ENCODE measurements at regions not wholly inside any gene's neighbourhood (a gene's known extent, or its start where the extent isn't known, plus 50 kb on each side); places are given as distances from the start of the nearest gene placed in this dataset.
"Not testable (repeated sequence)": the region's sequence is repeated elsewhere in the genome, so short reads cannot be mapped to it uniquely, and the experiment has no call there.

DNA sequence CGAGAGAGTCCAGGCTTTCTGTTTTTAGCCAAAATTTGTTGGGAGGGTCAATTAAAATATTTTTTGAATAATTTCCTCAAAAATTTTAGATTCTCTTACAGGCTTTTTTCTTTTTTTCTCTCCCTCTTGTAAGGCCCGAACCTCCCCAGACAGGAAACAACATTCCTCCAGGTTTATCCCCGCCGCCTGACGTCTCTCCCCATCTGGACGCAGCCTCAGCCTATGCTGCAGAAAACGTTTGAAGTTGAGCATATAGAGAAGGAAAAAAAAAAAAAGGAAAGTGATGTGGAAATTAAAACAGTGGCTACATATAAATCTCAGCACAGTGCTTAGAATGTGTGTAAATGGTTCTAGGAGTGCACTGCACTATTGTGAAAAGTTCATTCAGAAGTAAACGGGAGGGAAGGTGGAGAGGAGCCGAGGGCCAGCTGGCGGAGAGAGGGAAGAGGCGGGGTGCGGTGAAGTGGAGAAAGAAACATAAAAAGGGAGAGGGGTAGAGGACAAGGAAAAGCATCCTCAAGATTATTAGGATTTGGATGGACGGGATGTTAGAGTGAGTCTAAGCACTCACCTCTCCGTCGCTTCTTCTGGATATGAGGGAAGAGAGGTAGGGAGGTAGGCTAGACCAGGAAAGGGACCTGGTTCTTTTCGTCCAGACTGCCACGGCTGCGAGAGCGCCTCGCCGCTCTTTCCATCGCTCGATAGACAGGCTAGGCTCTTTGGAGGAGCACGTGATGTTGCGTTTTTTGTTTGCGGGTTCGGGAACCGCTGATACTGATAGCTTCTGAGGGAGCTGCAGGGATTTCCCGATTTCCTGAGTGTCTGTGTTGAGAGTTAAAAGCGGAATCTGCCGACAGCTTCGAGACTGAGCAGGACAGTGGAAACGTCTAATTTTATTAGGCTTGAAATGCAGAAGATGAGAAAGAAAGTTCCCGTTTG is 98.7 kb downstream of the TRIM27 start:
- no peak overlapping the region for H3K27ac ChIP-seq (ENCODE audit: low read length)
- H3K27me3 ChIP-seq (ENCODE audit: control insufficient read depth, insufficient read depth, low read length), result peaks cover 82% of the 10 kb centered on the region
- peaks cover 7% of the 10 kb centered on the region for H3K4me1 ChIP-seq (ENCODE audit: control insufficient read depth, low read depth, low read length)
- no peaks in the 10 kb centered on the region for H3K36me3 ChIP-seq (ENCODE audit: control insufficient read depth, low read depth, low read length)
- H3K4me3 ChIP-seq (ENCODE audit: low read length), result peak overlapping the region; percentile 69
- H3K9ac ChIP-seq (ENCODE audit: low read length), result no peak overlapping the region
- no peaks in the 10 kb centered on the region for H3K9me3 ChIP-seq (ENCODE audit: control insufficient read depth, low read depth, low read length)

DNA sequence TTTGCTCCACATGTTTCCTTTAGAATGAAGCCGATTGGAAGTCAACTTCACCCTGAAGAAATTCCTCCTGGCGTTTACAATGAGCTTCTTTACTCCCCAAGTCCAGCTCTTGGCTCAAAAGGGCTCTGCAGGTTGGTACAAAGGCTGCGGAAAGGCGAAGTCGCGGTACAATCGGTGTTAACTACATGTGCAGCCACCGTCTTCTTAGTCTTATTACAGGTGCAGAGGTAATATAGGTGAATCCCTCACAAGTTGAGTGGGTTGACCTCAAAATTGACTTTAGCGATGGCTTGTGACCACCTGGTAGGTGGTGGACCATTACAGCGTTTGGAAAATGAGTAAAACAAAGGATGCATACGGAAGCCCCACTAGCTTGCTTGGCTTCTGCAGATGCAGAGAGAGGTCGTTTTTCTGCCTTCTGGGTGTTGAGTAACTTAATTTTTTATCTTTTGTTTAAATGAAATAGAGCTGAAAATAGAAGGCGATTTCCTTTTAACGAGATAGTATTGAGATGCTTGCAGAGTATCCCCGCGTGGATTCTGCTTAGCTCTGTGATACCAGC is 98.0 kb downstream of the TRIM27 start:
- H3K27me3 ChIP-seq (ENCODE audit: control insufficient read depth, insufficient read depth, low read length), result peaks cover 78% of the 10 kb centered on the region
- peak overlapping the region; percentile 69 for H3K4me3 ChIP-seq (ENCODE audit: low read length)
- H3K9me3 ChIP-seq (ENCODE audit: control insufficient read depth, low read depth, low read length), result no peaks in the 10 kb centered on the region
- no peak overlapping the region for H3K27ac ChIP-seq (ENCODE audit: low read length)
- H3K4me1 ChIP-seq (ENCODE audit: control insufficient read depth, low read depth, low read length), result peaks cover 7% of the 10 kb centered on the region
- H3K9ac ChIP-seq (ENCODE audit: low read length), result no peak overlapping the region
- H3K36me3 ChIP-seq (ENCODE audit: control insufficient read depth, low read depth, low read length), result no peaks in the 10 kb centered on the region

DNA sequence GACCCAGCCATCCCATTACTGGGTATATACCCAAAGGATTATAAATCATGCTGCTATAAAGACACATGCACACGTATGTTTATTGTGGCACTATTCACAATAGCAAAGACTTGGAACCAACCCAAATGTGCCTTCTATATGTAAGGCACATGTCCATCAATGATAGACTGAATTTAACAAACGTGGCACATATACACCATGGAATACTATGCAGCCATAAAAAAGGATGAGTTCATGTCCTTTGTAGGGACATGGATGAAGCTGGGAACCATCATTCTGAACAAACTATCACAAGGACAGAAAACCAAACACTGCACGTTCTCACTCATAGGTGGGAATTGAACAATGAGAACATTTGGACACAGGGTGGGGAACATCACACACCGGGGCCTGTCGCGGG is 92.1 kb downstream of the TRIM27 start:
- H3K27me3 ChIP-seq (ENCODE audit: control insufficient read depth, insufficient read depth, low read length), result peaks cover 31% of the 10 kb centered on the region
- H3K36me3 ChIP-seq (ENCODE audit: control insufficient read depth, low read depth, low read length); H3K4me3 ChIP-seq (ENCODE audit: low read length): not testable (repeated sequence)

DNA sequence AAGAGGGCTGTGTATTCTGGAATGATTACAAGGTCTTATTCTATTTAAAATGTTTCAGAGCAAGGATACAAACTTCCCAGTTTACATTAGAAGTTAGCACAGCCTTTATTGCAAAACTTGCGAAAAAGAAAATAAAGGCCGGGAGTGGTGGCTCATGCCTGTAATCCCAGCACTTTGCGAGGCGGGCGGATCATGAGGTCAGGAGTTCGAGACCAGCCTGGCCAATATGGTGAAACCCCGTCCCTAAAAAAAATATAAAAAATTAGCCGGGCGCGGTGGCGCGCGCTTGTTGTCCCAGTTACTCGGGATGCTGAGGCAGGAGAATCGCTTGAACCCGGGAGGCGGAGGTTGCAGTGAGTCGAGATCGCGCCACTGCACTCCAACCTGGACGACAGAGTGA is 87.1 kb downstream of the TRIM27 start:
- not testable (repeated sequence) for H3K9ac ChIP-seq (ENCODE audit: low read length); H3K4me3 ChIP-seq (ENCODE audit: low read length); H3K4me1 ChIP-seq (ENCODE audit: control insufficient read depth, low read depth, low read length); H3K36me3 ChIP-seq (ENCODE audit: control insufficient read depth, low read depth, low read length); H3K9me3 ChIP-seq (ENCODE audit: control insufficient read depth, low read depth, low read length); H3K27ac ChIP-seq (ENCODE audit: low read length)
- H3K27me3 ChIP-seq (ENCODE audit: control insufficient read depth, insufficient read depth, low read length), result peaks cover 11% of the 10 kb centered on the region

More for the DNA sequence above, 92.1 kb downstream of the TRIM27 start:
- not testable (repeated sequence) for H3K9me3 ChIP-seq (ENCODE audit: control insufficient read depth, low read depth, low read length); H3K27ac ChIP-seq (ENCODE audit: low read length); H3K9ac ChIP-seq (ENCODE audit: low read length); H3K4me1 ChIP-seq (ENCODE audit: control insufficient read depth, low read depth, low read length)

DNA sequence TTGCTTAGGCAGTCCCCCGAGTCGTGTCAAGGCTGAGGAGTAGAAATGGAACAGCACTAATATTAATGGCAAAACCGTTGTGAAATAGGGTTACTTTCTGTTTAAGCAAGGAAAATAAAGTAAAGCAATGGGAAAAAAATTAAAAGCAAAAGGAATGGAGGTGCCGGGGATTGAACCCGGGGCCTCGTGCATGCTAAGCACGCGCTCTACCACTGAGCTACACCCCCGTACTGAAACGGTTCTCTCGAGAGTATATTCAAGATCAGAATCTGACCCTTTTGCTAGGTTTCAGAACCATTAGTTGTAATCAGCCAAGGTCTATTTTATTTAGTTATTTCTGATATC is 85.5 kb downstream of the TRIM27 start:
- H3K36me3 ChIP-seq (ENCODE audit: control insufficient read depth, low read depth, low read length), result no peaks in the 10 kb centered on the region
- no peaks in the 10 kb centered on the region for H3K4me1 ChIP-seq (ENCODE audit: control insufficient read depth, low read depth, low read length)
- peaks cover 11% of the 10 kb centered on the region for H3K27me3 ChIP-seq (ENCODE audit: control insufficient read depth, insufficient read depth, low read length)
- H3K4me3 ChIP-seq (ENCODE audit: low read length), result peak overlapping the region; percentile 96
- H3K27ac ChIP-seq (ENCODE audit: low read length), result peak overlapping the region; percentile 32
- no peaks in the 10 kb centered on the region for H3K9me3 ChIP-seq (ENCODE audit: control insufficient read depth, low read depth, low read length)
- peak overlapping the region; percentile 63 for H3K9ac ChIP-seq (ENCODE audit: low read length)

DNA sequence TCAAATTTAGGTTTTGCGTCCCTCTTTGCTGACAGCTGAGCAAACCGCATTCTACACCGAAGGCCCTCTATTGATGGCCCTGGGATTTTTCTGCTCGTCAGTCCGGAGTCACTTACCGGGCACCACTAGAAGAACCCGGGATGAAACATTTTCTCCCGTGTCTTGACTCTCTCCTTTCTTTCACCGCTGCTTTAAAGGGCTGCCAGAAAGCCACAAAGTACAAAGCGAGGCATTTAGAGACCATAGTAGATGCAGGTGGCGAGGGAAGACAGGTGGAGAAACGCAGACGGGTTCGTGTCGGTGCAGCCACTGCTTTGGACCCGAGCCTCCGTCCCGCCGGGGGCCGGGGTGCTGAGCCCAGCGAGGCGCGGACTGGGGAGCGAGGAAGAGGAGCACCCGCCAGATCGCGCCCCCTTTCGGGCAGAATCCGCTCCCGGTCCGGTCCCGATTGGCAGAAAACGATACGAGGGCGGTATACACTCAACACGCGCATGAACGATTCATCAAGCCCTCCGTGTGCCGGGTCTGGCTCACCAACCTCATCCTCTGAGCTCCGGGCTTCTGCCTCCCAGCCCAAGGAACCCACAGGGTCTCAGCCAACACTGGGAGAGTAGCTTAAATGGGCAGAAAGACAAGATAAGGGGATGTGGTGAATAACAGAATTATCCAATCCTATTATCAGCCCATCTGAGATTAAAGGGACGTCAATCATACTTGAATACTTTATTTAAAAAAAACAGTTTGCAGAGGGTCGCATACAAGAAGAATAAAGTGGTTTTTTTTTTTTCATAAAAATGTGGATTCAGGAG is 84.9 kb downstream of the TRIM27 start:
- Histone ChIP-seq H3K36me3 (ENCODE audit: control insufficient read depth, low read depth, low read length) (no peaks in the 10 kb centered on the region), H3K4me1 (ENCODE audit: control insufficient read depth, low read depth, low read length) (no peaks in the 10 kb centered on the region), H3K9ac (ENCODE audit: low read length) (peak overlapping the region; percentile 63), H3K9me3 (ENCODE audit: control insufficient read depth, low read depth, low read length) (no peaks in the 10 kb centered on the region), H3K27ac (ENCODE audit: low read length) (no peak overlapping the region), H3K4me3 (ENCODE audit: low read length) (peak overlapping the region; percentile 96), H3K27me3 (ENCODE audit: control insufficient read depth, insufficient read depth, low read length) (peaks cover 11% of the 10 kb centered on the region)

DNA sequence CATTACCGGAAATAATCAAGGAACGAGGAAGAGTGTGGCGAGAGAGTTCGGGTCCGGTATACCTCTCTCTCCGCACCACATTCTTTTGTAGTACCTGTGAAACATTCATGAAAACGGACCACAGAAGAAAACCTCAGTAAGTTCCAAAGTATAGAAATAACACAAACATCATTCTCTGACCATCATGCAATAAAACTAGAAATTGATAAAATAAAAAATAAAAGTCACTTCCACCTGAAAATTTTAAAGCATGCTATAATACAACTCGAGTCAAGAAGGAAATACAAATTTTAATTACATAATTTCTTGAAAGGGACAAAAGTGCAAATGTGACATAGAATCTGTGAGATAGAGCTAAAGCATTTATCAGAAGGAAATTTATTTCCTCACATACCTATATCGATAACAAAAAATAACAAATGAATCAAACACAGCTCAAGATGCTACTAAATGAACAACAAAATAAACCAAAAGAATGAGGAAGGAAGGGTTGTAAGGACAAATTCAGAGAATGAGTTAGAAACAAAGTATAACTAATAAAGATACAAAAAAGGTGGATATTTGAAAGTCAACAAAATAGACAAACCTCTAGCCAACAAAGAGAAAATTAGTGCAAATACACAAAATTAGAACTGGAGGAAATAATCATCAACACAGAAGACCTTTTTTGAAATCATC is 84.2 kb downstream of the TRIM27 start:
- H3K4me3 ChIP-seq (ENCODE audit: low read length), result peak overlapping the region; percentile 96
- H3K36me3 ChIP-seq (ENCODE audit: control insufficient read depth, low read depth, low read length), result no peaks in the 10 kb centered on the region
- H3K27ac ChIP-seq (ENCODE audit: low read length), result no peak overlapping the region
- H3K9me3 ChIP-seq (ENCODE audit: control insufficient read depth, low read depth, low read length), result no peaks in the 10 kb centered on the region
- H3K4me1 ChIP-seq (ENCODE audit: control insufficient read depth, low read depth, low read length), result no peaks in the 10 kb centered on the region
- peaks cover 11% of the 10 kb centered on the region for H3K27me3 ChIP-seq (ENCODE audit: control insufficient read depth, insufficient read depth, low read length)
- peak overlapping the region; percentile 63 for H3K9ac ChIP-seq (ENCODE audit: low read length)

DNA sequence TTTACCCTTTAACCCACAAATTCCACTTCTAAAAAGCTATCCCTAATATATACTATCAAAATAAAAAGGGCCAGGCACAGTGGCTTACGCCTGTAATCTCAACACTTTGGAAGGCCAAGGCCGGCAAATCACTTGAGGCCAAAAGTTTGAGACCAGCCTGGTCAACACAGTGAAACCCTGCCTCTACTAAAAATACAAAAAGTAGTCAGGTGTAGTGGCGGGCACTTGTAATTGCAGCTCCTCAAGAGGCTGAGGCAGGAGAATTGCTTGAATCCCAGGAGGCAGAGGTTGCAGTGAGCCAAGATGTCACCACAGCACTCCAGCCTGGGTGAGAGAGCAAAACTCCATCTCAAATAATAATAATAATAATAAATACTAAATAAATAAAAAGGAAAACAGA is 82.5 kb downstream of the TRIM27 start:
- no peaks in the 10 kb centered on the region for H3K36me3 ChIP-seq (ENCODE audit: control insufficient read depth, low read depth, low read length)
- H3K9me3 ChIP-seq (ENCODE audit: control insufficient read depth, low read depth, low read length), result no peaks in the 10 kb centered on the region

DNA sequence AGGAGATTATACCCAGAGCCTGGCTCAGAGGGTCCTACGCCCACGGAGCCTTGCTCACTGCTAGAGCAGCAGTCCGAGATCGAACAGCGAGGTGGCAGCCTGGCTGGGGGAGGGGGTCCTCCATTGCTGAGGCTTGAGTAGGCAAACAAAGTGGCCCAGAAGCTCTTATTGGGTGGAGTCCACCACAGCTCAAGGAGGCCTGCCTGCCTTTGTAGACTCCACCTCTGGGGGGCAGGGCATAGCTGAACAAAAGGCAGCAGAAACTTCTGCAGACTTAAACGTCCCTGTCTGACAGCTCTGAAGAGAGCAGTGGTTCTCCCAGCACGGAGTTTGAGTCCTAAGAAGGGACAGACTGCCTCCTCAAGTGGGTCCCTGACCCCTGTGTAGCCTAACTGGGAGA is 75.0 kb downstream of the TRIM27 start:
- peak overlapping the region; percentile 47 for H3K4me3 ChIP-seq (ENCODE audit: low read length)
- H3K27ac ChIP-seq (ENCODE audit: low read length); H3K4me1 ChIP-seq (ENCODE audit: control insufficient read depth, low read depth, low read length); H3K9ac ChIP-seq (ENCODE audit: low read length); H3K9me3 ChIP-seq (ENCODE audit: control insufficient read depth, low read depth, low read length); H3K36me3 ChIP-seq (ENCODE audit: control insufficient read depth, low read depth, low read length); H3K27me3 ChIP-seq (ENCODE audit: control insufficient read depth, insufficient read depth, low read length): not testable (repeated sequence)

More for the DNA sequence above, 82.5 kb downstream of the TRIM27 start:
- no peak overlapping the region for H3K4me3 ChIP-seq (ENCODE audit: low read length)
- peaks cover 11% of the 10 kb centered on the region for H3K27me3 ChIP-seq (ENCODE audit: control insufficient read depth, insufficient read depth, low read length)
- H3K4me1 ChIP-seq (ENCODE audit: control insufficient read depth, low read depth, low read length), result no peaks in the 10 kb centered on the region
- H3K9ac ChIP-seq (ENCODE audit: low read length), result no peak overlapping the region
- H3K27ac ChIP-seq (ENCODE audit: low read length), result no peak overlapping the region

All from iPS-18a (cell line).